ENCODE measurements at regions not wholly inside any gene's neighbourhood (a gene's known extent, or its start where the extent isn't known, plus 50 kb on each side); places are given as distances from the start of the nearest gene placed in this dataset.

- ATAC-seq: no peak
- H3K4me2 ChIP-seq: no peak overlapping the region
- H3K27me3 ChIP-seq (ENCODE audit: insufficient read depth): no peaks in the 10 kb centered on the region
- no peaks in the 10 kb centered on the region for H3F3A ChIP-seq (replicated peaks; ENCODE audit: low read depth)
- H4K20me1 ChIP-seq (replicated peaks; ENCODE audit: insufficient read depth): no peaks in the 10 kb centered on the region
- no peaks in the 10 kb centered on the region for H3K27me3 Mint-ChIP-seq (ENCODE audit: insufficient read depth, low read depth, poor library complexity)
- no peak overlapping the region for H2AFZ ChIP-seq
- no peaks in the 10 kb centered on the region for H3K9me3 Mint-ChIP-seq
- H3K4me3 Mint-ChIP-seq: no peak overlapping the region
- no peak overlapping the region for H3K27ac Mint-ChIP-seq
- TF ChIP-seq ZNF462 (CRISPR knock-in tag; IDR thresholded peaks at IDR 0.05): no peak
- TF ChIP-seq EZH2 (IDR thresholded peaks at IDR 0.05; ENCODE audit: low read depth, unreplicated experiment): no peak
- no peak for TF ChIP-seq ZNF331 (CRISPR knock-in tag; IDR thresholded peaks at IDR 0.05; ENCODE audit: low read depth)
- TF ChIP-seq POLR2AphosphoS5 (IDR thresholded peaks at IDR 0.05; ENCODE audit: low read depth): no peak
- no peak for TF ChIP-seq EZH2phosphoT487 (IDR thresholded peaks at IDR 0.05; ENCODE audit: unreplicated experiment)
- no peak for TF ChIP-seq NANOG (IDR thresholded peaks at IDR 0.05; ENCODE audit: borderline replicate concordance)
- TF ChIP-seq CREB1 (CRISPR knock-in tag; IDR thresholded peaks at IDR 0.05; ENCODE audit: low read depth): no peak
- no peak for TF ChIP-seq REST (IDR thresholded peaks at IDR 0.05; ENCODE audit: unreplicated experiment)
- TF ChIP-seq JUNB (IDR thresholded peaks at IDR 0.05; ENCODE audit: unreplicated experiment): no peak
- no peak for TF ChIP-seq CTCF (conservative IDR thresholded peaks at IDR 0.05; ENCODE audit: low read depth in 2 of 2)
- no peak overlapping the region for H3K4me3 ChIP-seq
- H3K9me2 ChIP-seq (ENCODE audit: insufficient read depth): no peaks in the 10 kb centered on the region
- no peaks in the 10 kb centered on the region for H3K36me3 Mint-ChIP-seq (ENCODE audit: low read depth)
- H3K27ac ChIP-seq (ENCODE audit: low read depth): no peak overlapping the region
- no peak for DNase-seq (ENCODE audit: low spot score)
- H3K4me1 ChIP-seq (ENCODE audit: insufficient read depth): no peaks in the 10 kb centered on the region
- H3K4me1 Mint-ChIP-seq: no peaks in the 10 kb centered on the region
- H3K36me3 ChIP-seq (ENCODE audit: insufficient read depth): no peaks in the 10 kb centered on the region
- H3K79me2 ChIP-seq (replicated peaks; ENCODE audit: insufficient read depth): no peaks in the 10 kb centered on the region
Measured at GRCh38 chr3:159131376-159131775, 329.5 kb downstream of the MFSD1 start.
